ENCODE measurements at regions not wholly inside any gene's neighbourhood (a gene's known extent, or its start where the extent isn't known, plus 50 kb on each side); places are given as distances from the start of the nearest gene placed in this dataset.

- TF ChIP-seq CTCF (conservative IDR thresholded peaks at IDR 0.05 in 1 of 2, IDR thresholded peaks at IDR 0.05 in 1 of 2; ENCODE audit: extremely low read depth in 1 of 2, insufficient read depth in 1 of 2, low read depth in 1 of 2, low read length in 2 of 2) (no peak), EZH2 (IDR thresholded peaks at IDR 0.05; ENCODE audit: borderline replicate concordance, low read length) (no peak)
Observed at GRCh38 chr13:38520041-38520440, 166.8 kb upstream of the FREM2 start.

All from mammary epithelial cell (primary cell).